ENCODE measurements at regions not wholly inside any gene's neighbourhood (a gene's known extent, or its start where the extent isn't known, plus 50 kb on each side); places are given as distances from the start of the nearest gene placed in this dataset.

DNA sequence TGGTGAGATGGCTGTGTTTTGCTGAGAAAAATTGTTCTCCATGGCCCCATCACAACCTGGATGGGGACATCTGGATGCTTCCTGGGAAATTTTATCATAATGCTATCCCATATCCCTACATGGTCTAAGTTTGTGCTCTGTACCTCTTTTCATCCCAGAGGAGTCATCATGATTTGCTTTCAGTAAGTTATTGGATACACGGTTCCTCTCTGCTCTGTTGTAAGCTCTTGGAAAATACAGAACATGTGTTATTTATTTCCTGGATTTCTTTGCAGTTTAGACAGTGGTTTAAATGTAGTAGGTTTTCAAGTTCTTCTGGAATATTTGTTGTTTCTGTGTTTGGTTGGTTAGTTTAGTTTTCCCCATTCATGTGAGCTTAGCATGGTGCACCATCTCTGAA, 129.2 kb upstream of the ECI2 start:
- no peak for TF ChIP-seq POLR2AphosphoS5 (IDR thresholded peaks at IDR 0.05; ENCODE audit: low read depth)
- no peak for TF ChIP-seq CREB1 (CRISPR knock-in tag; IDR thresholded peaks at IDR 0.05; ENCODE audit: low read depth)
- no peak for TF ChIP-seq EZH2 (IDR thresholded peaks at IDR 0.05; ENCODE audit: low read depth, unreplicated experiment)
- TF ChIP-seq, protein P1, sequence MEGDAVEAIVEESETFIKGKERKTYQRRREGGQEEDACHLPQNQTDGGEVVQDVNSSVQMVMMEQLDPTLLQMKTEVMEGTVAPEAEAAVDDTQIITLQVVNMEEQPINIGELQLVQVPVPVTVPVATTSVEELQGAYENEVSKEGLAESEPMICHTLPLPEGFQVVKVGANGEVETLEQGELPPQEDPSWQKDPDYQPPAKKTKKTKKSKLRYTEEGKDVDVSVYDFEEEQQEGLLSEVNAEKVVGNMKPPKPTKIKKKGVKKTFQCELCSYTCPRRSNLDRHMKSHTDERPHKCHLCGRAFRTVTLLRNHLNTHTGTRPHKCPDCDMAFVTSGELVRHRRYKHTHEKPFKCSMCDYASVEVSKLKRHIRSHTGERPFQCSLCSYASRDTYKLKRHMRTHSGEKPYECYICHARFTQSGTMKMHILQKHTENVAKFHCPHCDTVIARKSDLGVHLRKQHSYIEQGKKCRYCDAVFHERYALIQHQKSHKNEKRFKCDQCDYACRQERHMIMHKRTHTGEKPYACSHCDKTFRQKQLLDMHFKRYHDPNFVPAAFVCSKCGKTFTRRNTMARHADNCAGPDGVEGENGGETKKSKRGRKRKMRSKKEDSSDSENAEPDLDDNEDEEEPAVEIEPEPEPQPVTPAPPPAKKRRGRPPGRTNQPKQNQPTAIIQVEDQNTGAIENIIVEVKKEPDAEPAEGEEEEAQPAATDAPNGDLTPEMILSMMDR (conservative IDR thresholded peaks at IDR 0.05; ENCODE audit: low read depth in 2 of 2), result no peak

All from GM23338 (cell line).